GM23338 (cell line): ENCODE measurements at regions not wholly inside any gene's neighbourhood (a gene's known extent, or its start where the extent isn't known, plus 50 kb on each side); places are given as distances from the start of the nearest gene placed in this dataset.

Source experiments
- ATAC-seq: fragments of 200-7000 bp; cut with Tn5 transposase; 3 replicates; pipeline ENCODE4 v1.9.1; 2020
- DNase-seq: peaks from one replicate; pipeline ENCODE4 v3.0.0-alpha.2; 2015; ENCODE audit warnings: low spot score
- H2AFZ ChIP-seq: fragments of 200-600 bp; sonication (generic); 2 replicates; pipeline ENCODE4 v1.8.0; 2016; ENCODE audit warnings: antibody characterized with exemption, mild to moderate bottlenecking, moderate library complexity
- H3F3A ChIP-seq: fragments of 200-600 bp; sonication (generic); replicated peaks from 2 replicates; pipeline ENCODE4 v1.8.0; 2017; ENCODE audit warnings: antibody characterized with exemption, mixed run types, low read depth
- H3K27ac ChIP-seq: fragments of 200-600 bp; sonication (generic); 2 replicates; pipeline ENCODE4 v1.6.1; 2016; ENCODE audit warnings: low read depth
- H3K27me3 ChIP-seq: fragments of 200-600 bp; sonication (generic); 2 replicates; pipeline ENCODE4 v1.8.0; 2016; ENCODE audit warnings: mild to moderate bottlenecking, mixed run types, moderate library complexity; ENCODE audit not compliant: insufficient read depth
- H3K36me3 ChIP-seq: fragments of 200-600 bp; sonication (generic); 2 replicates; pipeline ENCODE4 v1.8.0; 2016; ENCODE audit warnings: mild to moderate bottlenecking; ENCODE audit not compliant: insufficient read depth
- H3K4me1 ChIP-seq: fragments of 200-600 bp; sonication (generic); 2 replicates; pipeline ENCODE4 v1.8.0; 2016; ENCODE audit warnings: mild to moderate bottlenecking, moderate library complexity; ENCODE audit not compliant: insufficient read depth
- H3K4me2 ChIP-seq: fragments of 200-600 bp; sonication (generic); 2 replicates; pipeline ENCODE4 v1.7.1; 2017; ENCODE audit warnings: mixed run types
- H3K4me3 ChIP-seq: fragments of 200-600 bp; sonication (generic); 2 replicates; pipeline ENCODE4 v1.6.1; 2016; ENCODE audit warnings: mixed run types
- H3K79me2 ChIP-seq: fragments of 200-600 bp; sonication (generic); replicated peaks from 2 replicates; pipeline ENCODE4 v1.8.0; 2017; ENCODE audit warnings: mild to moderate bottlenecking; ENCODE audit not compliant: insufficient read depth
- H3K9me2 ChIP-seq: fragments of 200-600 bp; sonication (generic); 2 replicates; pipeline ENCODE4 v1.8.0; 2017; ENCODE audit not compliant: insufficient read depth
- H4K20me1 ChIP-seq: fragments of 200-600 bp; sonication (generic); replicated peaks from 2 replicates; pipeline ENCODE4 v1.8.0; 2017; ENCODE audit warnings: mild to moderate bottlenecking; ENCODE audit not compliant: insufficient read depth
- H3K27ac Mint-ChIP-seq: 2 replicates; pipeline ENCODE4 v1.8.0; 2020; ENCODE audit warnings: inconsistent platforms, mild to moderate bottlenecking, moderate library complexity, mixed read lengths
- H3K27me3 Mint-ChIP-seq: 3 replicates; pipeline ENCODE4 v1.8.0; 2022; ENCODE audit warnings: low read depth, mild to moderate bottlenecking, moderate library complexity, mixed read lengths, inconsistent platforms; ENCODE audit not compliant: insufficient read depth, poor library complexity
- H3K36me3 Mint-ChIP-seq: 3 replicates; pipeline ENCODE4 v1.8.0; 2021; ENCODE audit warnings: low read depth, mild to moderate bottlenecking, inconsistent platforms, moderate library complexity, mixed read lengths
- H3K4me1 Mint-ChIP-seq: 3 replicates; pipeline ENCODE4 v1.8.0; 2020; ENCODE audit warnings: mild to moderate bottlenecking, inconsistent platforms, mixed read lengths
- H3K4me3 Mint-ChIP-seq: 3 replicates; pipeline ENCODE4 v1.8.0; 2021; ENCODE audit warnings: moderate library complexity, mild to moderate bottlenecking, inconsistent platforms, mixed read lengths
- H3K9me3 Mint-ChIP-seq: 3 replicates; pipeline ENCODE4 v1.8.0; 2020; ENCODE audit warnings: moderate library complexity, mild to moderate bottlenecking, inconsistent platforms, mixed read lengths
- CREB1 ChIP-seq: fragments of 250-450 bp; sonication (Bioruptor Pico); IDR thresholded peaks from 2 replicates; pipeline ENCODE4 v1.5.0; 2020; ENCODE audit warnings: low read depth, mild to moderate bottlenecking, moderate library complexity
- EZH2 ChIP-seq: fragments of 200-600 bp; sonication (generic); IDR thresholded peaks from one replicate; pipeline ENCODE4 v1.8.0; 2017; ENCODE audit warnings: antibody characterized with exemption, mild to moderate bottlenecking, low read depth; ENCODE audit not compliant: unreplicated experiment
- EZH2phosphoT487 ChIP-seq: fragments of 200-600 bp; sonication (generic); IDR thresholded peaks from one replicate; pipeline ENCODE4 v1.8.1; 2018; ENCODE audit warnings: antibody characterized with exemption; ENCODE audit not compliant: unreplicated experiment
- JUNB ChIP-seq: IDR thresholded peaks from one replicate; pipeline ENCODE4 v1.6.1; 2016; ENCODE audit warnings: antibody characterized with exemption; ENCODE audit not compliant: unreplicated experiment
- NANOG ChIP-seq: IDR thresholded peaks from 2 replicates; pipeline ENCODE4 v1.6.1; 2016; ENCODE audit warnings: antibody characterized with exemption, borderline replicate concordance
- POLR2AphosphoS5 ChIP-seq: IDR thresholded peaks from 2 replicates; pipeline ENCODE4 v1.6.1; 2016; ENCODE audit warnings: antibody characterized with exemption, low read depth
- STAT1 ChIP-seq: IDR thresholded peaks from one replicate; pipeline ENCODE4 v1.6.1; 2016; ENCODE audit warnings: antibody characterized with exemption; ENCODE audit not compliant: unreplicated experiment
- ZNF114 ChIP-seq: fragments of 250-450 bp; sonication (Bioruptor Pico); IDR thresholded peaks from 2 replicates; pipeline ENCODE4 v1.5.0; 2020; ENCODE audit warnings: mild to moderate bottlenecking, moderate library complexity
- ZNF331 ChIP-seq: fragments of 250-450 bp; sonication (Bioruptor Pico); IDR thresholded peaks from 2 replicates; pipeline ENCODE4 v1.5.0; 2020; ENCODE audit warnings: low read depth, mild to moderate bottlenecking, moderate library complexity
- ZNF462 ChIP-seq: fragments of 250-450 bp; sonication (Bioruptor Pico); IDR thresholded peaks from 2 replicates; pipeline ENCODE4 v1.5.0; 2020; ENCODE audit warnings: mild to moderate bottlenecking, moderate library complexity
- TF ChIP-seq, protein P1 (sequence below): IDR thresholded peaks from one replicate; pipeline ENCODE4 v1.6.1; 2018; ENCODE audit warnings: antibody characterized with exemption; ENCODE audit not compliant: unreplicated experiment
- TF ChIP-seq, protein P2 (sequence below), 2 experiments: fragments of 200-600 bp in 1 of 2; sonication (generic) in 1 of 2; conservative IDR thresholded peaks; 2 replicates each; pipeline versions ENCODE4 v1.5.1 to v1.6.1; 2016 to 2017; ENCODE audit warnings: antibody characterized with exemption in 2 of 2, low read depth in 2 of 2, mild to moderate bottlenecking in 2 of 2, moderate library complexity in 1 of 2
- TF ChIP-seq, protein P3 (sequence below): IDR thresholded peaks from 2 replicates; pipeline ENCODE4 v1.6.1; 2016; ENCODE audit warnings: antibody characterized with exemption

- Mint-ChIP-seq H3K27ac (no peak overlapping the region), H3K27me3 (no peaks in the 10 kb centered on the region), H3K4me3 (no peak overlapping the region), H3K4me1 (no peaks in the 10 kb centered on the region), H3K9me3 (peaks cover 16% of the 10 kb centered on the region), H3K36me3 (no peaks in the 10 kb centered on the region; the same call in 2 of the 3 replicates)
- Histone ChIP-seq H3K4me1 (no peaks in the 10 kb centered on the region), H3K27ac (no peak overlapping the region), H4K20me1 (no peaks in the 10 kb centered on the region), H3K9me2 (no peaks in the 10 kb centered on the region), H3K36me3 (no peaks in the 10 kb centered on the region), H3K79me2 (no peaks in the 10 kb centered on the region), H3K27me3 (no peaks in the 10 kb centered on the region), H2AFZ (no peak overlapping the region), H3F3A (no peaks in the 10 kb centered on the region), H3K4me2 (no peak overlapping the region), H3K4me3 (no peak overlapping the region)
- ATAC-seq, result no peak
- DNase-seq, result no peak
- TF ChIP-seq EZH2phosphoT487 (no peak), JUNB (no peak), ZNF114 (no peak), EZH2 (no peak), NANOG (no peak), STAT1 (no peak), POLR2AphosphoS5 (no peak), ZNF462 (no peak), ZNF331 (CRISPR knock-in tag) (no peak), CREB1 (CRISPR knock-in tag) (no peak)
- TF ChIP-seq, protein P1, sequence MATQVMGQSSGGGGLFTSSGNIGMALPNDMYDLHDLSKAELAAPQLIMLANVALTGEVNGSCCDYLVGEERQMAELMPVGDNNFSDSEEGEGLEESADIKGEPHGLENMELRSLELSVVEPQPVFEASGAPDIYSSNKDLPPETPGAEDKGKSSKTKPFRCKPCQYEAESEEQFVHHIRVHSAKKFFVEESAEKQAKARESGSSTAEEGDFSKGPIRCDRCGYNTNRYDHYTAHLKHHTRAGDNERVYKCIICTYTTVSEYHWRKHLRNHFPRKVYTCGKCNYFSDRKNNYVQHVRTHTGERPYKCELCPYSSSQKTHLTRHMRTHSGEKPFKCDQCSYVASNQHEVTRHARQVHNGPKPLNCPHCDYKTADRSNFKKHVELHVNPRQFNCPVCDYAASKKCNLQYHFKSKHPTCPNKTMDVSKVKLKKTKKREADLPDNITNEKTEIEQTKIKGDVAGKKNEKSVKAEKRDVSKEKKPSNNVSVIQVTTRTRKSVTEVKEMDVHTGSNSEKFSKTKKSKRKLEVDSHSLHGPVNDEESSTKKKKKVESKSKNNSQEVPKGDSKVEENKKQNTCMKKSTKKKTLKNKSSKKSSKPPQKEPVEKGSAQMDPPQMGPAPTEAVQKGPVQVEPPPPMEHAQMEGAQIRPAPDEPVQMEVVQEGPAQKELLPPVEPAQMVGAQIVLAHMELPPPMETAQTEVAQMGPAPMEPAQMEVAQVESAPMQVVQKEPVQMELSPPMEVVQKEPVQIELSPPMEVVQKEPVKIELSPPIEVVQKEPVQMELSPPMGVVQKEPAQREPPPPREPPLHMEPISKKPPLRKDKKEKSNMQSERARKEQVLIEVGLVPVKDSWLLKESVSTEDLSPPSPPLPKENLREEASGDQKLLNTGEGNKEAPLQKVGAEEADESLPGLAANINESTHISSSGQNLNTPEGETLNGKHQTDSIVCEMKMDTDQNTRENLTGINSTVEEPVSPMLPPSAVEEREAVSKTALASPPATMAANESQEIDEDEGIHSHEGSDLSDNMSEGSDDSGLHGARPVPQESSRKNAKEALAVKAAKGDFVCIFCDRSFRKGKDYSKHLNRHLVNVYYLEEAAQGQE, result no peak
- TF ChIP-seq, protein P2, sequence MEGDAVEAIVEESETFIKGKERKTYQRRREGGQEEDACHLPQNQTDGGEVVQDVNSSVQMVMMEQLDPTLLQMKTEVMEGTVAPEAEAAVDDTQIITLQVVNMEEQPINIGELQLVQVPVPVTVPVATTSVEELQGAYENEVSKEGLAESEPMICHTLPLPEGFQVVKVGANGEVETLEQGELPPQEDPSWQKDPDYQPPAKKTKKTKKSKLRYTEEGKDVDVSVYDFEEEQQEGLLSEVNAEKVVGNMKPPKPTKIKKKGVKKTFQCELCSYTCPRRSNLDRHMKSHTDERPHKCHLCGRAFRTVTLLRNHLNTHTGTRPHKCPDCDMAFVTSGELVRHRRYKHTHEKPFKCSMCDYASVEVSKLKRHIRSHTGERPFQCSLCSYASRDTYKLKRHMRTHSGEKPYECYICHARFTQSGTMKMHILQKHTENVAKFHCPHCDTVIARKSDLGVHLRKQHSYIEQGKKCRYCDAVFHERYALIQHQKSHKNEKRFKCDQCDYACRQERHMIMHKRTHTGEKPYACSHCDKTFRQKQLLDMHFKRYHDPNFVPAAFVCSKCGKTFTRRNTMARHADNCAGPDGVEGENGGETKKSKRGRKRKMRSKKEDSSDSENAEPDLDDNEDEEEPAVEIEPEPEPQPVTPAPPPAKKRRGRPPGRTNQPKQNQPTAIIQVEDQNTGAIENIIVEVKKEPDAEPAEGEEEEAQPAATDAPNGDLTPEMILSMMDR (conservative IDR thresholded peaks at IDR 0.05; ENCODE audit: low read depth in 2 of 2), result no peak
- TF ChIP-seq, protein P3, sequence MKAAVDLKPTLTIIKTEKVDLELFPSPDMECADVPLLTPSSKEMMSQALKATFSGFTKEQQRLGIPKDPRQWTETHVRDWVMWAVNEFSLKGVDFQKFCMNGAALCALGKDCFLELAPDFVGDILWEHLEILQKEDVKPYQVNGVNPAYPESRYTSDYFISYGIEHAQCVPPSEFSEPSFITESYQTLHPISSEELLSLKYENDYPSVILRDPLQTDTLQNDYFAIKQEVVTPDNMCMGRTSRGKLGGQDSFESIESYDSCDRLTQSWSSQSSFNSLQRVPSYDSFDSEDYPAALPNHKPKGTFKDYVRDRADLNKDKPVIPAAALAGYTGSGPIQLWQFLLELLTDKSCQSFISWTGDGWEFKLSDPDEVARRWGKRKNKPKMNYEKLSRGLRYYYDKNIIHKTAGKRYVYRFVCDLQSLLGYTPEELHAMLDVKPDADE, result no peak
Observed at GRCh38 chr4:154959756-154960155, 178.7 kb downstream of the RBM46 start.
